SK-N-SH treated with all-trans-retinoic acid at 6 μM for 48 hours (cell line): ENCODE measurements at regions not wholly inside any gene's neighbourhood (a gene's known extent, or its start where the extent isn't known, plus 50 kb on each side); places are given as distances from the start of the nearest gene placed in this dataset.

Experiments used
- ATAC-seq: fragments of 200-7000 bp; cut with Tn5 transposase; 3 replicates; pipeline ENCODE4 v1.9.1; 2020; ENCODE audit warnings: mild to moderate bottlenecking, moderate library complexity
- ARNTL ChIP-seq: fragments of 450-650 bp; formaldehyde crosslinking; IDR thresholded peaks from 2 replicates; pipeline ENCODE4 v1.5.0; 2020; ENCODE audit warnings: low read depth, mild to moderate bottlenecking, moderate library complexity, borderline replicate concordance
- BACH2 ChIP-seq: fragments of 250-450 bp; sonication (Bioruptor Pico); IDR thresholded peaks from 2 replicates; pipeline ENCODE4 v1.9.0; 2021; ENCODE audit warnings: mild to moderate bottlenecking, borderline replicate concordance
- ESRRG ChIP-seq: fragments of 250-450 bp; sonication (Bioruptor Pico); IDR thresholded peaks from 2 replicates; pipeline ENCODE4 v1.6.1; 2021; ENCODE audit warnings: mild to moderate bottlenecking
- GLIS3 ChIP-seq: fragments of 250-450 bp; sonication (Bioruptor Pico); IDR thresholded peaks from 2 replicates; pipeline ENCODE4 v1.5.0; 2020; ENCODE audit warnings: mild to moderate bottlenecking, moderate library complexity
- ISL1 ChIP-seq: fragments of 250-450 bp; sonication (Bioruptor Pico); IDR thresholded peaks from 2 replicates; pipeline ENCODE4 v2.1.2; 2022; ENCODE audit warnings: mild to moderate bottlenecking, moderate library complexity
- PPARA ChIP-seq: fragments of 250-450 bp; sonication (Bioruptor Pico); IDR thresholded peaks from 2 replicates; pipeline ENCODE4 v1.5.0; 2020; ENCODE audit warnings: mild to moderate bottlenecking, borderline replicate concordance
- RARB ChIP-seq: fragments of 250-450 bp; sonication (Bioruptor Pico); IDR thresholded peaks from 2 replicates; pipeline ENCODE4 v1.8.0; 2021; ENCODE audit warnings: mild to moderate bottlenecking, moderate library complexity
- SNAI2 ChIP-seq: fragments of 250-450 bp; sonication (Bioruptor Pico); IDR thresholded peaks from 2 replicates; pipeline ENCODE4 v1.5.0; 2020; ENCODE audit warnings: mild to moderate bottlenecking, moderate library complexity
- TCF4 ChIP-seq: fragments of 250-450 bp; sonication (Bioruptor Pico); IDR thresholded peaks from 2 replicates; pipeline ENCODE4 v1.8.0; 2021; ENCODE audit warnings: mild to moderate bottlenecking, moderate library complexity, borderline replicate concordance
- TOX ChIP-seq: fragments of 250-450 bp; sonication (Bioruptor Pico); IDR thresholded peaks from 2 replicates; pipeline ENCODE4 v1.8.0; 2021; ENCODE audit warnings: mild to moderate bottlenecking, moderate library complexity, borderline replicate concordance
- ZFP3 ChIP-seq: fragments of 250-450 bp; sonication (Bioruptor Pico); IDR thresholded peaks from 2 replicates; pipeline ENCODE4 v1.5.0; 2020; ENCODE audit warnings: mild to moderate bottlenecking, moderate library complexity
- ZFP30 ChIP-seq: fragments of 450-650 bp; formaldehyde crosslinking; IDR thresholded peaks from 2 replicates; pipeline ENCODE4 v1.5.0; 2022; ENCODE audit warnings: mild to moderate bottlenecking, moderate library complexity
- ZNF565 ChIP-seq: fragments of 450-650 bp; formaldehyde crosslinking; conservative IDR thresholded peaks from 2 replicates; pipeline ENCODE4 v1.5.0; 2020; ENCODE audit warnings: low read depth, mild to moderate bottlenecking, moderate library complexity
- ZNF70 ChIP-seq: fragments of 450-650 bp; formaldehyde crosslinking; IDR thresholded peaks from 2 replicates; pipeline ENCODE4 v1.5.0; 2020; ENCODE audit warnings: mild to moderate bottlenecking, moderate library complexity
- TF ChIP-seq, protein P1 (sequence below): fragments of 250-450 bp; sonication (Bioruptor Pico); IDR thresholded peaks from 2 replicates; pipeline ENCODE4 v1.5.1; 2020; ENCODE audit warnings: low read depth, mild to moderate bottlenecking, moderate library complexity
- TF ChIP-seq, protein P2 (sequence below): fragments of 250-450 bp; sonication (Bioruptor Pico); IDR thresholded peaks from 2 replicates; pipeline ENCODE4 v1.5.1; 2021; ENCODE audit warnings: mild to moderate bottlenecking, moderate library complexity
- TF ChIP-seq, protein P3 (sequence below): fragments of 250-450 bp; sonication (Bioruptor Pico); IDR thresholded peaks from 2 replicates; pipeline ENCODE4 v1.8.0; 2021; ENCODE audit warnings: low read depth, mild to moderate bottlenecking, moderate library complexity, borderline replicate concordance
- TF ChIP-seq, protein P4 (sequence below): fragments of 250-450 bp; sonication (Bioruptor Pico); IDR thresholded peaks from 2 replicates; pipeline ENCODE4 v1.8.0; 2020; ENCODE audit warnings: mild to moderate bottlenecking, moderate library complexity, borderline replicate concordance

DNA sequence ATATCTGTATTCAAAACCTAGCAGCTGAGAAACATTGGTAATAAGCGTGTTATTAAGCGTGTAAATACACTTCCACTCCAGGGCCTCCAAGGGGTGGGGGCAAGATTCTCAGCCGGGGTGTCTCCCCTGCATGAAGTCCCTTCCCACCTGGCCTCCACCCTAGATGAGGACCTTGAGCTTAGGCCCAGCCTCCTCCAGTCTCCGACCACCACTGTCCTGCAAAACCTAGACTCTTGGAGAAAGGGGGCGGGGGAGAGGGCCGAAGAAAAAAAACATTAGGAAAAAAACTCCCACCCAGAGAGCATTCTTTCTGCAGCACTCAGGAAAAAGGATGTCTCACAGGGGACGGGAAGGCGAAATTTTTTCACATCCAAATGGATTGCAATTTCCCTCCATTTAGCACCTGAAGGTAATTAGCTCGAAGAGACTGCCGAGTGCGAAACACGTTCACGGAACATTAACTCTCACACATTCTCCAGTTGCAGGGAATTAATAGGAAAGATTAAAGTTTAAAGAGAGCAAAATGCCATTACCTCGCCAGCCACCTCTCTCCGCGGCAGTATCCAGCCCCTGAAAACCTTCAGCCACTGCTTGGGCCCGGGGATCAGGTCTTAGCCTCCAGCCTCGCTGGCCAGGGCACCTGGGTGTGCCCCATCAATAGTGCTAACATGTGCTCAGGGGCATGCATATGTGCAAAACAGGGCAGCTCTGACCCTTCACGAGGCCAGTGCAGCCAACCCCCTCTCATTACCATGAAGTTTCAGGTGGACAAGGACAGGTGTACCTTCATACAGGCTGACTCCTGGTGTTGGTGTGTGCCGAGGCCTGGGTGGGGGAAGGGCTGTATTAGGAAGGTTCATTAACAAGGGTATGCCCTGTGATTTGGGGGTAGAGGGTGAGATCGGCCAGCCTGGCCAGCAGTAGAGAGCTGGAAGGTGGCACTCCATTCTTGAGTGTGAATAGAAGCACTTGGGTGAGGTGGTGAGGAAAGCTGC, 77.2 kb downstream of the HIF1AN start:
- TF ChIP-seq, protein P1, sequence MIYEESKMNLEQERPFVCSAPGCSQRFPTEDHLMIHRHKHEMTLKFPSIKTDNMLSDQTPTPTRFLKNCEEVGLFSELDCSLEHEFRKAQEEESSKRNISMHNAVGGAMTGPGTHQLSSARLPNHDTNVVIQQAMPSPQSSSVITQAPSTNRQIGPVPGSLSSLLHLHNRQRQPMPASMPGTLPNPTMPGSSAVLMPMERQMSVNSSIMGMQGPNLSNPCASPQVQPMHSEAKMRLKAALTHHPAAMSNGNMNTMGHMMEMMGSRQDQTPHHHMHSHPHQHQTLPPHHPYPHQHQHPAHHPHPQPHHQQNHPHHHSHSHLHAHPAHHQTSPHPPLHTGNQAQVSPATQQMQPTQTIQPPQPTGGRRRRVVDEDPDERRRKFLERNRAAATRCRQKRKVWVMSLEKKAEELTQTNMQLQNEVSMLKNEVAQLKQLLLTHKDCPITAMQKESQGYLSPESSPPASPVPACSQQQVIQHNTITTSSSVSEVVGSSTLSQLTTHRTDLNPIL (CRISPR knock-in tag): no peak
- TF ChIP-seq GLIS3 (CRISPR knock-in tag): no peak
- no peak for TF ChIP-seq ZFP3
- no peak for TF ChIP-seq TCF4
- ATAC-seq: no peak

DNA sequence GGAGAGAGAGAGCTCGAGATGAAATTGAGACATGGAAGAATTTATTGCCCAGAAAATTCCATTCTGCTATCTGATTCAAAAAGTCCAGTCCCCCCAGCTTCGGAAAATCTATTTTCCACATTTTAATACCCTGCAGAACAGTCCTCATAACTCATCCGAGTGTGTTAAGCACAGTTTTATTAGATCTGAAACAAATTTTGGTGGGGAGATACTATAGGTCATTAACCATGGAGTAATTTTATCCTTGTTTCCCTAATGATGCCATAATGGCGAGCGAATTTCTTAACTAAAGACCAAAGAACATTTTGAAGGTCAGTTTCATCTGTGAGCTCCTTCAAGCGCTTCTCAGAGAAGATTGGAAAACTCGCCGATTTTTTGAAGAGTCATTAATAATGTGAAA, 78.1 kb downstream of the HIF1AN start:
- ATAC-seq: no peak
- TF ChIP-seq PPARA (no peak), ZNF70 (CRISPR knock-in tag) (no peak), ZFP30 (CRISPR knock-in tag) (no peak), ARNTL (CRISPR knock-in tag) (no peak), RARB (CRISPR knock-in tag) (no peak), ISL1 (CRISPR knock-in tag) (no peak)
- TF ChIP-seq, protein P2, sequence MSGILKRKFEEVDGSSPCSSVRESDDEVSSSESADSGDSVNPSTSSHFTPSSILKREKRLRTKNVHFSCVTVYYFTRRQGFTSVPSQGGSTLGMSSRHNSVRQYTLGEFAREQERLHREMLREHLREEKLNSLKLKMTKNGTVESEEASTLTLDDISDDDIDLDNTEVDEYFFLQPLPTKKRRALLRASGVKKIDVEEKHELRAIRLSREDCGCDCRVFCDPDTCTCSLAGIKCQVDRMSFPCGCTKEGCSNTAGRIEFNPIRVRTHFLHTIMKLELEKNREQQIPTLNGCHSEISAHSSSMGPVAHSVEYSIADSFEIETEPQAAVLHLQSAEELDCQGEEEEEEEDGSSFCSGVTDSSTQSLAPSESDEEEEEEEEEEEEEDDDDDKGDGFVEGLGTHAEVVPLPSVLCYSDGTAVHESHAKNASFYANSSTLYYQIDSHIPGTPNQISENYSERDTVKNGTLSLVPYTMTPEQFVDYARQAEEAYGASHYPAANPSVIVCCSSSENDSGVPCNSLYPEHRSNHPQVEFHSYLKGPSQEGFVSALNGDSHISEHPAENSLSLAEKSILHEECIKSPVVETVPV (CRISPR knock-in tag): no peak
- TF ChIP-seq, protein P3, sequence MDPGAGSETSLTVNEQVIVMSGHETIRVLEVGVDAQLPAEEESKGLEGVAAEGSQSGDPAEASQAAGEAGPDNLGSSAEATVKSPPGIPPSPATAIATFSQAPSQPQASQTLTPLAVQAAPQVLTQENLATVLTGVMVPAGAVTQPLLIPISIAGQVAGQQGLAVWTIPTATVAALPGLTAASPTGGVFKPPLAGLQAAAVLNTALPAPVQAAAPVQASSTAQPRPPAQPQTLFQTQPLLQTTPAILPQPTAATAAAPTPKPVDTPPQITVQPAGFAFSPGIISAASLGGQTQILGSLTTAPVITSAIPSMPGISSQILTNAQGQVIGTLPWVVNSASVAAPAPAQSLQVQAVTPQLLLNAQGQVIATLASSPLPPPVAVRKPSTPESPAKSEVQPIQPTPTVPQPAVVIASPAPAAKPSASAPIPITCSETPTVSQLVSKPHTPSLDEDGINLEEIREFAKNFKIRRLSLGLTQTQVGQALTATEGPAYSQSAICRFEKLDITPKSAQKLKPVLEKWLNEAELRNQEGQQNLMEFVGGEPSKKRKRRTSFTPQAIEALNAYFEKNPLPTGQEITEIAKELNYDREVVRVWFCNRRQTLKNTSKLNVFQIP (CRISPR knock-in tag): no peak
- TF ChIP-seq, protein P4, sequence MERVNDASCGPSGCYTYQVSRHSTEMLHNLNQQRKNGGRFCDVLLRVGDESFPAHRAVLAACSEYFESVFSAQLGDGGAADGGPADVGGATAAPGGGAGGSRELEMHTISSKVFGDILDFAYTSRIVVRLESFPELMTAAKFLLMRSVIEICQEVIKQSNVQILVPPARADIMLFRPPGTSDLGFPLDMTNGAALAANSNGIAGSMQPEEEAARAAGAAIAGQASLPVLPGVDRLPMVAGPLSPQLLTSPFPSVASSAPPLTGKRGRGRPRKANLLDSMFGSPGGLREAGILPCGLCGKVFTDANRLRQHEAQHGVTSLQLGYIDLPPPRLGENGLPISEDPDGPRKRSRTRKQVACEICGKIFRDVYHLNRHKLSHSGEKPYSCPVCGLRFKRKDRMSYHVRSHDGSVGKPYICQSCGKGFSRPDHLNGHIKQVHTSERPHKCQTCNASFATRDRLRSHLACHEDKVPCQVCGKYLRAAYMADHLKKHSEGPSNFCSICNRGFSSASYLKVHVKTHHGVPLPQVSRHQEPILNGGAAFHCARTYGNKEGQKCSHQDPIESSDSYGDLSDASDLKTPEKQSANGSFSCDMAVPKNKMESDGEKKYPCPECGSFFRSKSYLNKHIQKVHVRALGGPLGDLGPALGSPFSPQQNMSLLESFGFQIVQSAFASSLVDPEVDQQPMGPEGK (CRISPR knock-in tag): no peak
- TF ChIP-seq, protein P1 (CRISPR knock-in tag): no peak
- TF ChIP-seq, all 23 proteins: peak for 0

DNA sequence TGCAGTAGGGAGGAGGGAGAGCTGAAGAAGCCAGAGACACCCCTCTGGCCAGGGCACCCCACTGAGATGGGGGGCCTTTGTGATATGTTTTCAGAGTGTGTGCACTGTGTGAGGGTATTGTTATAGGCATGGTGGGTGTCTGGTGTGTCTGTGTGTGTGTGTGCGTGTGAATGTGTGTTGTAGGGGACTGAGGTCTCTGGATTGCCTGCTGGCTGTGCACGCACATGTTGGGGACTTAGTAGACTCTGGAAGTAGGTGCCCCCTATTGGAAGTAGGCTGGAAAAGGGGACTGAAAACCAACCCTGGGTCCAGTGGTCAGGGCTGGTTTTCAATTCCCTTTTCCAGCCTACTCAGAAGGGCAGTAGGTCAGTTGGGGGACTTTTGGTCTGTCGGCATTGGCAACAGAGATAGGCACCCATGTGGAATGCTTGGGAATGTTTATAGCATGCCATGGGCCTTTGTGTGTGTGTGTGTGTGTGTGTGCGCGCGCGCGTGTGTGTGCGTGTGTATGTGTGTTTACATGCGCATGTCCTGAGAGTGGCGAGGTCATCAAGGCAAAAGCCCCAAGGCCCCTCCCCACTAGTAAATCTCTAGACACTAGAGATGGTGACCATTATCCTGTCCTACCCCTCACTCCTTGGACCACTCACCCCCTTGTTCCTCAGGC, 78.8 kb downstream of the HIF1AN start:
- no peak for ATAC-seq
- TF ChIP-seq ZNF70 (CRISPR knock-in tag): no peak

DNA sequence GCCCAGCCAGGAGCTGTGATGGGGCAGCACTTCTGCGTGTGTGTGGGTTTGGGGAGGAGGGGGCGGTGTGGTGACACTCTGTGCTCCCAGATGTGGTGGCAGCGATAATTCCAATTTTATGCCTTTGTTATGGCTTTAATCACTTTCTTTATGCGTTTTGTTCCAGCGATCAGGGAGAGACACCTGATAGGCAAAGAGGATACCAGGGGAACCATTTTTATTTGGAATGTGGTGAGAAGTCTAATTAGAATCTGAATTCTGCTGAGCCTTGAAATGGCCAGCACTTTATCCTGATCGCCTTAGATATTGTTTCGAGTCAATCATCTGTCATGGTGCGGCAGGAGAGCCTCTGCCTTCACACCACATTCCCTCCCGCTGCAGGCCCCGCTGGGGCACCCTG, 79.5 kb downstream of the HIF1AN start:
- ATAC-seq: no peak
- no peak for TF ChIP-seq TOX (CRISPR knock-in tag)
- no peak for TF ChIP-seq ZFP30 (CRISPR knock-in tag)
- no peak for TF ChIP-seq ZNF565 (CRISPR knock-in tag)
- TF ChIP-seq PPARA: no peak
- TF ChIP-seq ESRRG (CRISPR knock-in tag): no peak
- TF ChIP-seq, protein P3 (CRISPR knock-in tag): no peak
- TF ChIP-seq, protein P2 (CRISPR knock-in tag): no peak
- no peak for TF ChIP-seq BACH2 (CRISPR knock-in tag)
- no peak for TF ChIP-seq ZFP3
- TF ChIP-seq SNAI2 (CRISPR knock-in tag): no peak
- TF ChIP-seq, all 23 proteins: peak for 0
